Chondrocyte (in vitro differentiated cells): ENCODE measurements at regions not wholly inside any gene's neighbourhood (a gene's known extent, or its start where the extent isn't known, plus 50 kb on each side); places are given as distances from the start of the nearest gene placed in this dataset.
"Not testable (repeated sequence)": the region's sequence is repeated elsewhere in the genome, so short reads cannot be mapped to it uniquely, and the experiment has no call there.

Source experiments
- DNase-seq: peaks from one replicate; pipeline ENCODE4 v3.0.0; 2021; ENCODE audit warnings: mixed read lengths, low spot score
- H3K27ac Mint-ChIP-seq: one replicate; pipeline ENCODE4 v1.8.0; 2021; ENCODE audit warnings: mild to moderate bottlenecking, moderate library complexity, mixed read lengths; ENCODE audit not compliant: unreplicated experiment
- H3K27me3 Mint-ChIP-seq: 2 replicates; pipeline ENCODE4 v1.8.0; 2021; ENCODE audit warnings: low read depth, mixed read lengths
- H3K36me3 Mint-ChIP-seq: 2 replicates; pipeline ENCODE4 v1.8.0; 2021; ENCODE audit warnings: low read depth, mixed read lengths
- H3K4me1 Mint-ChIP-seq: 2 replicates; pipeline ENCODE4 v1.8.0; 2021; ENCODE audit warnings: low read depth, mild to moderate bottlenecking, mixed read lengths
- H3K4me3 Mint-ChIP-seq: one replicate; pipeline ENCODE4 v1.8.0; 2021; ENCODE audit warnings: mild to moderate bottlenecking, moderate library complexity, mixed read lengths; ENCODE audit not compliant: unreplicated experiment
- H3K9me3 Mint-ChIP-seq: 2 replicates; pipeline ENCODE4 v1.8.0; 2021; ENCODE audit warnings: low read depth, mixed read lengths
- TF ChIP-seq, protein P1 (sequence below): fragments of 200-600 bp; sonication (generic); IDR thresholded peaks from 2 replicates; pipeline ENCODE4 v1.5.0; 2021; ENCODE audit warnings: antibody characterized with exemption, mild to moderate bottlenecking, moderate library complexity

DNA sequence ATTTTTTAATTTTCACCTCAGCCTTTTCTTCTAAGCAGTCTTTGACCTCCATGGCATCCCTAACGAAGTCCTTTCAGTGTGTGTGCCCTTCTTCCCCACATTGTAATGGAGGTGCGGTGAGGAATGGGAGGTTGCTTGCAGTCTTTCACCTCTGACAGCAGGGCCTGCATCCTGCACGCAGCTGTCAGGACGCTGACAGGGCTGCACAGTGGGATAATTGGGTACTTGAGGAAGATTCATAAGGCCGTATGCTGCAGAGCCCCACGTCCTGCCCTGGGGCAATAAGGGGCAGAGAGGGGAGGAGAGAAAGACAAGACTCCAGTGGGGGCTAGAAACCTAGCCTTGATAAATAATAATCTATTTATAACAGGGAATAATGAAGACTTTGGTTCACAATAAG lies 184.7 kb downstream of the SAMD5 start:
- DNase-seq, result no peak
- Mint-ChIP-seq H3K36me3 (no peaks in the 10 kb centered on the region), H3K27ac (no peak overlapping the region), H3K9me3 (no peaks in the 10 kb centered on the region), H3K4me3 (no peak overlapping the region), H3K4me1 (peaks cover 6% of the 10 kb centered on the region), H3K27me3 (no peaks in the 10 kb centered on the region)
- TF ChIP-seq, protein P1, sequence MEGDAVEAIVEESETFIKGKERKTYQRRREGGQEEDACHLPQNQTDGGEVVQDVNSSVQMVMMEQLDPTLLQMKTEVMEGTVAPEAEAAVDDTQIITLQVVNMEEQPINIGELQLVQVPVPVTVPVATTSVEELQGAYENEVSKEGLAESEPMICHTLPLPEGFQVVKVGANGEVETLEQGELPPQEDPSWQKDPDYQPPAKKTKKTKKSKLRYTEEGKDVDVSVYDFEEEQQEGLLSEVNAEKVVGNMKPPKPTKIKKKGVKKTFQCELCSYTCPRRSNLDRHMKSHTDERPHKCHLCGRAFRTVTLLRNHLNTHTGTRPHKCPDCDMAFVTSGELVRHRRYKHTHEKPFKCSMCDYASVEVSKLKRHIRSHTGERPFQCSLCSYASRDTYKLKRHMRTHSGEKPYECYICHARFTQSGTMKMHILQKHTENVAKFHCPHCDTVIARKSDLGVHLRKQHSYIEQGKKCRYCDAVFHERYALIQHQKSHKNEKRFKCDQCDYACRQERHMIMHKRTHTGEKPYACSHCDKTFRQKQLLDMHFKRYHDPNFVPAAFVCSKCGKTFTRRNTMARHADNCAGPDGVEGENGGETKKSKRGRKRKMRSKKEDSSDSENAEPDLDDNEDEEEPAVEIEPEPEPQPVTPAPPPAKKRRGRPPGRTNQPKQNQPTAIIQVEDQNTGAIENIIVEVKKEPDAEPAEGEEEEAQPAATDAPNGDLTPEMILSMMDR, result no peak

DNA sequence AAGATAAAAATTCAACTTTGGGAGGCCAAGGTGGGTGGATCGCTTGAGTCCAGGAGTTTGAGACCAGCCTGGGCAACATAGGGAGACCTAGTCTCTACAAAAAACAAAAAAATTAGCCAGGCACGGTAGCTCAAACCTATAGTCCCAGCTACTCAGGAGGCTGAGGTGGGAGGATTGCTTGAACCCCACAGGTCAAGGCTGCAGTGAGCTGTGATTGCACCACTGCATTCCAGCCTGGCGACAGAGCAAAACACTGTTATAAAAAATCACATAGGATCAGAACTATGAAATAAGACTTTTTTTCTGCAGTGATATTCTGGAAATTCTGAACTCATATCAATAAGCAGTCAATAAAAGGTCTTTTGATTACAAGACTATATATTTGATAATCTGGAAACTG lies 186.1 kb downstream of the SAMD5 start:
- H3K36me3 Mint-ChIP-seq, H3K4me1 Mint-ChIP-seq, H3K4me3 Mint-ChIP-seq, H3K27me3 Mint-ChIP-seq, H3K27ac Mint-ChIP-seq, DNase-seq, H3K9me3 Mint-ChIP-seq: not testable (repeated sequence)

DNA sequence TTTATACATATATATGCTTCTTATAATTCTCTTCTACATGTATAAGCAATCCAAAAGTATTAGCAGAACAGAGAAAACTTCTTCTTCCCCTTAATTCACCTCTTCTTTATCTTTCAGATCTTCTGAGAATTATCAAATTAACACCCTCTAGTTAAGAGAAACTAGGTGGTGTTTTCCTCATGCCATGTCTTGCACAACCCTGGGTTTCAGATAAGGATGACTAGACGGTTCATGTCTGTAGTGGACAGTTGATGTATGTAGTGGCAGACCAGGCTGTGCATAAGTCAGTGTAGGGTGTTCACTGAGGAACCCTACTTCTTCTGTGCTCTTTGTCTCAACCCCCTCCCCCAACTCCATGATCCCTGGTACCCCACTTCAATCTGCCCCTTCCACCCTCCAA lies 187.3 kb downstream of the SAMD5 start:
- H3K27ac Mint-ChIP-seq, result no peak overlapping the region
- H3K36me3 Mint-ChIP-seq, result no peaks in the 10 kb centered on the region
- no peaks in the 10 kb centered on the region for H3K9me3 Mint-ChIP-seq
- TF ChIP-seq, protein P1, result no peak
- no peak for DNase-seq
- no peaks in the 10 kb centered on the region for H3K27me3 Mint-ChIP-seq
- H3K4me3 Mint-ChIP-seq, result no peak overlapping the region
- H3K4me1 Mint-ChIP-seq, result peaks cover 20% of the 10 kb centered on the region

DNA sequence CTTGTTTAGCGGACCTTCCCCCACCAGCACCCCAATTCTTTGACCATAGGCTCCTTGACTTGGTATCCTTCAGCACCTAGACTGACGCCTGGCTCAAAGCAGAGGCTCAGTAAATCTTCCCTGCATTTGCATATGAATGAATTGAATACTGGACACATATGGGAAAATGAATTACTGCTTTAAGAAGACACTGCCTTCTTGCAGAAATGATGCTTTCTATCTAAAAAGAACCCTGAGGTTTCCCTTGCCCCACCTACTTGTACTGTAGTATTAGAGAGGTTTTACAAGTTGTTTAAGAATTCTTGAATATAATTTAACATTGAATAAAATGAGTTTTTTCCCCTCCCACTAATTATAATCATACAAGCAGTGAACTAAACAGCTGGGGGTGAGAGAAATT lies 190.7 kb downstream of the SAMD5 start:
- Mint-ChIP-seq H3K27me3 (no peaks in the 10 kb centered on the region), H3K4me1 (peaks cover 16% of the 10 kb centered on the region), H3K4me3 (no peak overlapping the region), H3K27ac (no peak overlapping the region), H3K36me3 (no peaks in the 10 kb centered on the region), H3K9me3 (no peaks in the 10 kb centered on the region)
- no peak for DNase-seq
- TF ChIP-seq, protein P1, result no peak

DNA sequence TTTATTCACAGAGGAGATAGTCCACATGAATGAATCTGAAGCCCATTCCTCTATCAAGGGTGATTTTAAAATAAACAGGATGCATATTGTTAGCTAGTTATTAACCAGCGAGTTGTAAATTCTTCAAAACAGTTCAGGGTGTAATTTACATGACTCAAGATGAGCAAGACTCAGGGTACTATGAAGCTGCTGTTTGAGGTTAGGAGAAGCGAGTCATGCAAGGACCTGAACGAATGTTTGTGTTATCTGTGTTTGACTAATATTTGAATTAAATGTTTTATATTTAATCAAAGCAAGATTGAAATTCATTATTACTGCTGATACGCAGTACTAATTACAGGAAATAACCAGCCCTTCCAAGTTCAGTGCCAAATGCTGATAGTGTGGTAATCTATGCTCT lies 191.1 kb downstream of the SAMD5 start:
- H3K4me1 Mint-ChIP-seq, result peaks cover 16% of the 10 kb centered on the region
- no peak overlapping the region for H3K27ac Mint-ChIP-seq
- TF ChIP-seq, protein P1, result no peak
- no peaks in the 10 kb centered on the region for H3K9me3 Mint-ChIP-seq
- H3K27me3 Mint-ChIP-seq, result no peaks in the 10 kb centered on the region
- no peak overlapping the region for H3K4me3 Mint-ChIP-seq
- H3K36me3 Mint-ChIP-seq, result no peaks in the 10 kb centered on the region
- DNase-seq, result no peak

DNA sequence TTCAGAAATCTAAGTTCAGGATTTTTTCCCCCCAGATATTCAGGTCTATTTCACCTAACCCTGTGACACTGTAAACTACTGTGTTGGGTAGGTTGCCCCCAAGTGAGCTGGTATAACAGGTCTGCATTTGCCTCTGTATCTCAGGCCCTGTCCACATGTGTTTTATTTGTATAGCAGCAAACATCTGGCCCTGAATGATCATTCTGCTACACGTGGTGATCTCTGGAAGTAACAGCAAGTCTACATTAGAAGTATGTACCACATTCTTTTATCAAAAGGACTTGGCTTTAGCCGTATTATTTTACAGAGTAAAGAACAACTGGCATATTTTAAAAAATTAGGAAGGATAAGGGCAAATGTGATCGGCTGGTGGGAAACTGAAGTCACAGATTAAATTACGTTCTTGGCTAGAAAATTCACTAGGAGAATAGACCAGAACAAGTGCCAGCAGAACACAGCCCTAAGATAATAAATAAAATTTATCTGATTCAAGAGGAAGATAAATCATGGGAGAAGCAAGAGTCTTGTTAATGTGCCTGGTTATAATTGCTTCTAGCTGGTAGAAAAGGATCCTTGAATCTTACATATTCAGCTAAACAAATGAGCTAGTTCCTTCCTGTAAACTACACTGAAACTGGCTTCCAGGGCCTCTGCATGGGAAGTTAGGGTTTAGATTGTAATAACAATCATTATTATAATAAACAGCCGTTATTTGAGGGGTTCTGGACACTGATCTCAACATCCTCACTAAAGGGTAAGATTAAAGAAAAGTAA lies 192.1 kb downstream of the SAMD5 start:
- Mint-ChIP-seq H3K4me1 (peaks cover 16% of the 10 kb centered on the region), H3K36me3 (no peaks in the 10 kb centered on the region), H3K27ac (no peak overlapping the region), H3K27me3 (no peaks in the 10 kb centered on the region), H3K9me3 (no peaks in the 10 kb centered on the region), H3K4me3 (no peak overlapping the region)
- no peak for DNase-seq
- TF ChIP-seq, protein P1, result no peak
